ENCODE measurements at regions not wholly inside any gene's neighbourhood (a gene's known extent, or its start where the extent isn't known, plus 50 kb on each side); places are given as distances from the start of the nearest gene placed in this dataset.

- intact Hi-C loops (cut with micrococcal nuclease), result loop anchor here (2.0 kb wide), 1 partner anchor 21 kb away; no protein-coding TSS in a partner anchor
- no TSS peak for BruUV-seq (replicated peaks)
- DNase-seq (ENCODE audit: unreplicated experiment), result no peak
- POLR2A ChIA-PET, result interaction anchor here (0.6 to 6.3 kb wide), 3 partner anchors 18 to 210 kb away, joined by 3 to 133 read pairs (median 105); partner anchors contain the start of gene UBL3
- Mint-ChIP-seq H3K9me3 (ENCODE audit: unreplicated experiment) (no peaks in the 10 kb centered on the region), H3K36me3 (ENCODE audit: insufficient read depth, unreplicated experiment) (no peaks in the 10 kb centered on the region), H3K4me3 (ENCODE audit: unreplicated experiment) (no peak overlapping the region), H3K4me1 (ENCODE audit: insufficient read depth, unreplicated experiment) (peaks cover 43% of the 10 kb centered on the region), H3K27me3 (ENCODE audit: insufficient read depth, unreplicated experiment) (no peaks in the 10 kb centered on the region), H3K27ac (ENCODE audit: low read depth, unreplicated experiment) (no peak overlapping the region)
- CTCF ChIA-PET, result interaction anchor here (0.7 to 2.4 kb wide), 4 partner anchors 55 to 211 kb away, joined by 3 to 13 read pairs (median 10); no protein-coding TSS in a partner anchor
- TF ChIP-seq, protein P1, sequence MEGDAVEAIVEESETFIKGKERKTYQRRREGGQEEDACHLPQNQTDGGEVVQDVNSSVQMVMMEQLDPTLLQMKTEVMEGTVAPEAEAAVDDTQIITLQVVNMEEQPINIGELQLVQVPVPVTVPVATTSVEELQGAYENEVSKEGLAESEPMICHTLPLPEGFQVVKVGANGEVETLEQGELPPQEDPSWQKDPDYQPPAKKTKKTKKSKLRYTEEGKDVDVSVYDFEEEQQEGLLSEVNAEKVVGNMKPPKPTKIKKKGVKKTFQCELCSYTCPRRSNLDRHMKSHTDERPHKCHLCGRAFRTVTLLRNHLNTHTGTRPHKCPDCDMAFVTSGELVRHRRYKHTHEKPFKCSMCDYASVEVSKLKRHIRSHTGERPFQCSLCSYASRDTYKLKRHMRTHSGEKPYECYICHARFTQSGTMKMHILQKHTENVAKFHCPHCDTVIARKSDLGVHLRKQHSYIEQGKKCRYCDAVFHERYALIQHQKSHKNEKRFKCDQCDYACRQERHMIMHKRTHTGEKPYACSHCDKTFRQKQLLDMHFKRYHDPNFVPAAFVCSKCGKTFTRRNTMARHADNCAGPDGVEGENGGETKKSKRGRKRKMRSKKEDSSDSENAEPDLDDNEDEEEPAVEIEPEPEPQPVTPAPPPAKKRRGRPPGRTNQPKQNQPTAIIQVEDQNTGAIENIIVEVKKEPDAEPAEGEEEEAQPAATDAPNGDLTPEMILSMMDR (IDR thresholded peaks at IDR 0.05; ENCODE audit: unreplicated experiment), result no peak
Measured at GRCh38 chr13:29903996-29904395, 53.6 kb upstream of the UBL3 start.

DNA sequence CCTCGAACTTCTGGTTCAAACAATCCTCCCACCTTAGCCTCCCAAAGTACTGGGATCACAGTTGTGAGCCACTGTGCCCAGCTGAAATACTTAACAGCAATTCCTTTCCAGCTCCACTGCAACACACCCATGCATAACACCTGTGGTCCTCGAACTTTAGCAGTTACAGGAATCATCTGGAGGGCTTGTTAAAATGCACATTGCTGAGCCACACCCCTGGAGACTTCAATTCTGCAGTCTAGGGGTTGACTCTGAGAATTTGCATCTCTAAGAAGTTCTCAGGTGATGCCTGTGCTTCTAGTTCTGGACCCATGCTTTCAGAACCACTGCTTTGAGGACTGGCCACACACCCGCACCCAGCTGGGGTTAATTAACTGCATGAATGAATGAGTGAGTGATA is 53.1 kb upstream of the UBL3 start:
- Mint-ChIP-seq H3K36me3 (ENCODE audit: insufficient read depth, unreplicated experiment) (no peaks in the 10 kb centered on the region), H3K4me3 (ENCODE audit: unreplicated experiment) (no peak overlapping the region), H3K4me1 (ENCODE audit: insufficient read depth, unreplicated experiment) (peaks cover 39% of the 10 kb centered on the region), H3K9me3 (ENCODE audit: unreplicated experiment) (no peaks in the 10 kb centered on the region), H3K27ac (ENCODE audit: low read depth, unreplicated experiment) (no peak overlapping the region), H3K27me3 (ENCODE audit: insufficient read depth, unreplicated experiment) (no peaks in the 10 kb centered on the region)
- no TSS peak for BruUV-seq (replicated peaks)
- no peak for DNase-seq (ENCODE audit: unreplicated experiment)
- TF ChIP-seq, protein P1 (IDR thresholded peaks at IDR 0.05; ENCODE audit: unreplicated experiment), result no peak
- intact Hi-C loops (cut with micrococcal nuclease), result loop anchor here (2.0 kb wide), 1 partner anchor 21 kb away; no protein-coding TSS in a partner anchor
- ChIA-PET CTCF (interaction anchor here (0.5 to 2.4 kb wide), 6 partner anchors 20 to 1615 kb away, joined by 3 to 14 read pairs (median 4); no protein-coding TSS in a partner anchor), POLR2A (interaction anchor here (0.6 to 6.3 kb wide), 5 partner anchors 11 to 210 kb away, joined by 3 to 133 read pairs (median 11); partner anchors contain the start of gene UBL3)

GRCh38 chr13:29902632-29903305 is 52.4 kb upstream of the UBL3 start:
- ChIA-PET CTCF (interaction anchor here (0.5 to 2.4 kb wide), 10 partner anchors 21 to 1614 kb away, joined by 3 to 14 read pairs (median 4); no protein-coding TSS in a partner anchor), POLR2A (interaction anchor here (0.6 to 6.3 kb wide), 19 partner anchors 9 to 467 kb away, joined by 3 to 133 read pairs (median 4); partner anchors contain the start of gene UBL3)
- peak overlapping the region; percentile 59 for H3K4me3 Mint-ChIP-seq (ENCODE audit: unreplicated experiment)
- H3K27me3 Mint-ChIP-seq (ENCODE audit: insufficient read depth, unreplicated experiment), result no peaks in the 10 kb centered on the region
- H3K9me3 Mint-ChIP-seq (ENCODE audit: unreplicated experiment), result no peaks in the 10 kb centered on the region
- peaks cover 32% of the 10 kb centered on the region for H3K4me1 Mint-ChIP-seq (ENCODE audit: insufficient read depth, unreplicated experiment)
- H3K27ac Mint-ChIP-seq (ENCODE audit: low read depth, unreplicated experiment), result peak overlapping the region; percentile 90
- no TSS peak for BruUV-seq (replicated peaks)
- intact Hi-C loops (cut with micrococcal nuclease), result loop anchor here (1.0 to 2.0 kb wide), 2 partner anchors 22 to 52 kb away; partner anchors contain the start of gene UBL3
- DNase-seq (ENCODE audit: unreplicated experiment), result no peak
- H3K36me3 Mint-ChIP-seq (ENCODE audit: insufficient read depth, unreplicated experiment), result no peaks in the 10 kb centered on the region
- TF ChIP-seq, protein P1 (IDR thresholded peaks at IDR 0.05; ENCODE audit: unreplicated experiment), result no peak

Data from MCF 10A (cell line).